ENCODE measurements at regions not wholly inside any gene's neighbourhood (a gene's known extent, or its start where the extent isn't known, plus 50 kb on each side); places are given as distances from the start of the nearest gene placed in this dataset.

- H3K4me3 ChIP-seq (ENCODE audit: low read depth, low read length): no peak overlapping the region
- TF ChIP-seq CTCF (conservative IDR thresholded peaks at IDR 0.05; ENCODE audit: low read depth, low read length): no peak
- no peak for DNase-seq (ENCODE audit: low read depth)
These were observed 208.3 kb upstream of the MIR17HG start for GRCh38 chr13:91139232-91139631.

- H3K4me3 ChIP-seq (ENCODE audit: low read depth, low read length): no peak overlapping the region
- TF ChIP-seq CTCF (conservative IDR thresholded peaks at IDR 0.05; ENCODE audit: low read depth, low read length): no peak
- no peak for DNase-seq (ENCODE audit: low read depth)
These were observed 205.9 kb upstream of the MIR17HG start for GRCh38 chr13:91141543-91142061.

GRCh38 chr13:91142572-91142971, 204.9 kb upstream of the MIR17HG start:
- TF ChIP-seq CTCF (conservative IDR thresholded peaks at IDR 0.05; ENCODE audit: low read depth, low read length): no peak
- DNase-seq (ENCODE audit: low read depth): no peak
- H3K4me3 ChIP-seq (ENCODE audit: low read depth, low read length): no peak overlapping the region

GRCh38 chr13:91144054-91144453, 203.4 kb upstream of the MIR17HG start:
- no peak overlapping the region for H3K4me3 ChIP-seq (ENCODE audit: low read depth, low read length)
- no peak for DNase-seq (ENCODE audit: low read depth)
- no peak for TF ChIP-seq CTCF (conservative IDR thresholded peaks at IDR 0.05; ENCODE audit: low read depth, low read length)

- DNase-seq (ENCODE audit: low read depth): no peak
- H3K4me3 ChIP-seq (ENCODE audit: low read depth, low read length): no peak overlapping the region
- no peak for TF ChIP-seq CTCF (conservative IDR thresholded peaks at IDR 0.05; ENCODE audit: low read depth, low read length)
These were observed 203.0 kb upstream of the MIR17HG start for GRCh38 chr13:91144486-91144885.

GRCh38 chr13:91145571-91146205, 201.8 kb upstream of the MIR17HG start:
- no peak for DNase-seq (ENCODE audit: low read depth)
- no peak overlapping the region for H3K4me3 ChIP-seq (ENCODE audit: low read depth, low read length)
- TF ChIP-seq CTCF (conservative IDR thresholded peaks at IDR 0.05; ENCODE audit: low read depth, low read length): no peak

GRCh38 chr13:91146601-91147000, 200.9 kb upstream of the MIR17HG start:
- no peak for TF ChIP-seq CTCF (conservative IDR thresholded peaks at IDR 0.05; ENCODE audit: low read depth, low read length)
- DNase-seq (ENCODE audit: low read depth): no peak
- no peak overlapping the region for H3K4me3 ChIP-seq (ENCODE audit: low read depth, low read length)

Data from epithelial cell of proximal tubule (primary cell).